CD14-positive monocyte (primary cell): ENCODE measurements at regions not wholly inside any gene's neighbourhood (a gene's known extent, or its start where the extent isn't known, plus 50 kb on each side); places are given as distances from the start of the nearest gene placed in this dataset.

Experiments
- DNase-seq, 3 donors: peaks; one replicate each; pipeline ENCODE4 v3.0.0-alpha.2; 2011 to 2022
- H2AFZ ChIP-seq: 2 replicates; pipeline ENCODE4 v1.6.0; 2012; ENCODE audit warnings: mild to moderate bottlenecking, low read depth, low read length, inconsistent platforms; ENCODE audit not compliant: insufficient read depth, poor library complexity, severe bottlenecking
- H3K27ac ChIP-seq, 2 donors: 1 replicate in 1 of 2; 2 replicates in 1 of 2; pipeline ENCODE4 v1.5.1; 2012 to 2013; ENCODE audit warnings: low read length in 2 of 2, control low read depth in 1 of 2, inconsistent platforms in 1 of 2, low read depth in 1 of 2, mild to moderate bottlenecking in 1 of 2
- H3K27me3 ChIP-seq, 2 donors: one replicate each; pipeline versions ENCODE4 v1.6.0 to v1.6.1; 2011 to 2013; ENCODE audit warnings: low read length in 2 of 2; ENCODE audit not compliant: control insufficient read depth in 2 of 2, insufficient read depth in 2 of 2
- H3K36me3 ChIP-seq, 2 donors: replicated peaks in 1 of 2; 1 replicate in 1 of 2; 2 replicates in 1 of 2; pipeline versions ENCODE4 v1.5.1 to v1.6.1; 2012 to 2013; ENCODE audit warnings: low read length in 2 of 2, control low read depth in 1 of 2, inconsistent platforms in 1 of 2, mild to moderate bottlenecking in 1 of 2; ENCODE audit not compliant: insufficient read depth in 2 of 2, control insufficient read depth in 1 of 2
- H3K4me1 ChIP-seq, 2 donors: 1 replicate in 1 of 2; 2 replicates in 1 of 2; pipeline versions ENCODE4 v1.5.1 to v1.6.1; 2012 to 2013; ENCODE audit warnings: low read length in 2 of 2, control low read depth in 1 of 2, inconsistent platforms in 1 of 2, mild to moderate bottlenecking in 1 of 2, moderate library complexity in 1 of 2; ENCODE audit not compliant: insufficient read depth in 2 of 2, control insufficient read depth in 1 of 2
- H3K4me2 ChIP-seq: replicated peaks from 2 replicates; pipeline ENCODE3; 2012; ENCODE audit warnings: low read length, moderate library complexity, mild to moderate bottlenecking; ENCODE audit not compliant: poor library complexity, severe bottlenecking; ENCODE audit errors: extremely low read depth
- H3K4me3 ChIP-seq, 3 experiments: fragments of 200-600 bp in 1 of 3; sonication (generic) in 1 of 3; replicated peaks in 1 of 3; 1 replicate in 2 of 3; 2 replicates in 1 of 3; pipeline ENCODE4 v1.5.1; 2011 to 2013; ENCODE audit warnings: low read length in 3 of 3, mild to moderate bottlenecking in 3 of 3, control low read depth in 2 of 3, low read depth in 2 of 3, inconsistent platforms in 1 of 3, moderate library complexity in 1 of 3
- H3K79me2 ChIP-seq: 2 replicates; pipeline ENCODE4 v1.6.0; 2012; ENCODE audit warnings: mild to moderate bottlenecking, control low read depth, inconsistent platforms, low read length, moderate library complexity; ENCODE audit not compliant: insufficient read depth
- H3K9ac ChIP-seq: 2 replicates; pipeline ENCODE4 v1.6.0; 2017; ENCODE audit warnings: low read length, mild to moderate bottlenecking; ENCODE audit not compliant: insufficient read depth, poor library complexity, severe bottlenecking
- H3K9me3 ChIP-seq, 2 donors: replicated peaks in 1 of 2; 1 replicate in 1 of 2; 2 replicates in 1 of 2; pipeline versions ENCODE4 v1.5.1 to v1.6.1; 2012 to 2013; ENCODE audit warnings: low read length in 2 of 2, control low read depth in 1 of 2; ENCODE audit not compliant: control insufficient read depth in 1 of 2, insufficient read depth in 1 of 2
- H4K20me1 ChIP-seq: 2 replicates; pipeline ENCODE4 v1.6.0; 2012; ENCODE audit warnings: mild to moderate bottlenecking, low read length, control low read depth, moderate library complexity; ENCODE audit not compliant: insufficient read depth
- H3K27ac Mint-ChIP-seq, 7 donors: one replicate each; pipeline ENCODE4 v1.8.0; 2020; ENCODE audit warnings: mild to moderate bottlenecking in 7 of 7, mixed read lengths in 7 of 7, moderate library complexity in 6 of 7, inconsistent platforms in 2 of 7
- H3K27me3 Mint-ChIP-seq, 3 donors: one replicate each; pipeline ENCODE4 v1.8.0; 2021 to 2022; ENCODE audit warnings: low read depth in 3 of 3, mild to moderate bottlenecking in 3 of 3, mixed read lengths in 3 of 3, moderate library complexity in 3 of 3, inconsistent platforms in 1 of 3
- H3K36me3 Mint-ChIP-seq, 2 donors: one replicate each; pipeline ENCODE4 v1.8.0; 2020; ENCODE audit warnings: mixed read lengths in 2 of 2, inconsistent platforms in 1 of 2, mild to moderate bottlenecking in 1 of 2
- H3K4me1 Mint-ChIP-seq: one replicate; pipeline ENCODE4 v1.8.0; 2020; ENCODE audit warnings: mild to moderate bottlenecking, mixed read lengths
- H3K4me3 Mint-ChIP-seq, 2 donors: one replicate each; pipeline ENCODE4 v1.8.0; 2020; ENCODE audit warnings: mild to moderate bottlenecking in 2 of 2, mixed read lengths in 2 of 2, moderate library complexity in 1 of 2
- H3K9me3 Mint-ChIP-seq, 7 donors: one replicate each; pipeline ENCODE4 v1.8.0; 2020 to 2022; ENCODE audit warnings: mixed read lengths in 7 of 7, mild to moderate bottlenecking in 6 of 7, moderate library complexity in 6 of 7, inconsistent platforms in 2 of 7
- CTCF ChIP-seq: fragments of 200-600 bp; IDR thresholded peaks from one replicate; pipeline ENCODE4 v1.8.0; 2022; ENCODE audit warnings: antibody characterized with exemption, mild to moderate bottlenecking
- WGBS: methylation state at CpG from one replicate; pipeline ENCODE4 v1.1.5; 2013; ENCODE audit warnings: missing lambda C conversion rate; ENCODE audit not compliant: insufficient coverage; 5-methylcytosine and 5-hydroxymethylcytosine counted together
- intact Hi-C, 2 donors: fragments of 100-400 bp; cut with micrococcal nuclease; formaldehyde crosslinking; loops; one replicate each; pipeline versions ENCODE4 v1.15.0 to v1.15.1; 2023

- Histone ChIP-seq H3K27me3 (no peaks in the 10 kb centered on the region), H3K4me1 (no peaks in the 10 kb centered on the region), H3K4me2 (no peak overlapping the region), H4K20me1 (no peaks in the 10 kb centered on the region), H3K79me2 (no peaks in the 10 kb centered on the region), H3K36me3 (no peaks in the 10 kb centered on the region), H2AFZ (no peak overlapping the region), H3K4me3 (no peak overlapping the region), H3K27ac (no peak overlapping the region), H3K9me3 (peaks cover 0 to 13% of the 10 kb centered on the region in 2 donors), H3K9ac (no peak overlapping the region)
- peaks cover 2 to 17% (median 13%) of the 10 kb centered on the region in 7 donors for H3K9me3 Mint-ChIP-seq
- no peak for DNase-seq
- 40% methylated on average over 1 of the region's 2 CpGs for WGBS
- peaks cover under 1 to 3% (median 1%) of the 10 kb centered on the region in 3 donors for H3K27me3 Mint-ChIP-seq
- no peaks in the 10 kb centered on the region for H3K36me3 Mint-ChIP-seq
- no peak for TF ChIP-seq CTCF
- H3K4me1 Mint-ChIP-seq, result no peaks in the 10 kb centered on the region
- H3K27ac Mint-ChIP-seq, result no peak overlapping the region
- H3K4me3 Mint-ChIP-seq, result no peak overlapping the region
- intact Hi-C loops, result no loop called here
Measured at GRCh38 chr10:2760736-2761135, 306.6 kb upstream of the PFKP start.

GRCh38 chr10:2759233-2759632 lies 308.1 kb upstream of the PFKP start:
- Mint-ChIP-seq H3K27ac (no peak overlapping the region), H3K27me3 (peaks cover 0 to 3% (median 1%) of the 10 kb centered on the region in 3 donors), H3K36me3 (no peaks in the 10 kb centered on the region), H3K9me3 (peaks cover 0 to 15% (median 10%) of the 10 kb centered on the region in 7 donors), H3K4me1 (no peaks in the 10 kb centered on the region), H3K4me3 (no peak overlapping the region)
- peaks cover 7 to 13% of the 10 kb centered on the region in 2 donors for H3K9me3 ChIP-seq
- H3K27me3 ChIP-seq, result no peaks in the 10 kb centered on the region
- DNase-seq, result no peak
- H3K4me2 ChIP-seq, result no peak overlapping the region
- H3K27ac ChIP-seq, result no peak overlapping the region
- WGBS, result no CpG with 5 or more reads among the region's 4 CpGs
- H3K4me1 ChIP-seq, result no peaks in the 10 kb centered on the region
- no peak overlapping the region for H2AFZ ChIP-seq
- H3K9ac ChIP-seq, result no peak overlapping the region
- intact Hi-C loops, result no loop called here
- H3K79me2 ChIP-seq, result no peaks in the 10 kb centered on the region
- no peak overlapping the region for H3K4me3 ChIP-seq
- TF ChIP-seq CTCF, result no peak
- no peaks in the 10 kb centered on the region for H3K36me3 ChIP-seq
- no peaks in the 10 kb centered on the region for H4K20me1 ChIP-seq
